HCT116 (cell line): ENCODE measurements at regions not wholly inside any gene's neighbourhood (a gene's known extent, or its start where the extent isn't known, plus 50 kb on each side); places are given as distances from the start of the nearest gene placed in this dataset.

Experiments
- POLR2A ChIP-seq: IDR thresholded peaks from 2 replicates; pipeline ENCODE4 v1.7.0; 2011; ENCODE audit warnings: borderline replicate concordance; ENCODE audit not compliant: insufficient read depth, insufficient read length; ENCODE audit errors: extremely low read depth
- SP1 ChIP-seq: IDR thresholded peaks from 2 replicates; pipeline ENCODE4 v1.6.1; 2012; ENCODE audit warnings: low read depth
- TF ChIP-seq, protein P1 (sequence below), 3 experiments: fragments of 200-600 bp in 1 of 3; sonication (generic) in 1 of 3; IDR thresholded peaks in 2 of 3; conservative IDR thresholded peaks in 1 of 3; 2 replicates each; pipeline ENCODE4 v1.5.1; 2012 to 2017; ENCODE audit warnings: low read depth in 2 of 3, low read length in 2 of 3, antibody characterized with exemption in 1 of 3, borderline replicate concordance in 1 of 3, control low read depth in 1 of 3, mild to moderate bottlenecking in 1 of 3, mixed read lengths in 1 of 3, mixed run types in 1 of 3, moderate library complexity in 1 of 3; ENCODE audit not compliant: insufficient read depth in 1 of 3

GRCh38 chr14:97138801-97139200 lies 341.6 kb downstream of the VRK1 start:
- TF ChIP-seq SP1: no peak
- TF ChIP-seq, protein P1, sequence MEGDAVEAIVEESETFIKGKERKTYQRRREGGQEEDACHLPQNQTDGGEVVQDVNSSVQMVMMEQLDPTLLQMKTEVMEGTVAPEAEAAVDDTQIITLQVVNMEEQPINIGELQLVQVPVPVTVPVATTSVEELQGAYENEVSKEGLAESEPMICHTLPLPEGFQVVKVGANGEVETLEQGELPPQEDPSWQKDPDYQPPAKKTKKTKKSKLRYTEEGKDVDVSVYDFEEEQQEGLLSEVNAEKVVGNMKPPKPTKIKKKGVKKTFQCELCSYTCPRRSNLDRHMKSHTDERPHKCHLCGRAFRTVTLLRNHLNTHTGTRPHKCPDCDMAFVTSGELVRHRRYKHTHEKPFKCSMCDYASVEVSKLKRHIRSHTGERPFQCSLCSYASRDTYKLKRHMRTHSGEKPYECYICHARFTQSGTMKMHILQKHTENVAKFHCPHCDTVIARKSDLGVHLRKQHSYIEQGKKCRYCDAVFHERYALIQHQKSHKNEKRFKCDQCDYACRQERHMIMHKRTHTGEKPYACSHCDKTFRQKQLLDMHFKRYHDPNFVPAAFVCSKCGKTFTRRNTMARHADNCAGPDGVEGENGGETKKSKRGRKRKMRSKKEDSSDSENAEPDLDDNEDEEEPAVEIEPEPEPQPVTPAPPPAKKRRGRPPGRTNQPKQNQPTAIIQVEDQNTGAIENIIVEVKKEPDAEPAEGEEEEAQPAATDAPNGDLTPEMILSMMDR (IDR thresholded peaks at IDR 0.05 in 2 of 3, conservative IDR thresholded peaks at IDR 0.05 in 1 of 3; ENCODE audit: borderline replicate concordance in 1 of 3, insufficient read depth in 1 of 3, low read depth in 2 of 3, low read length in 2 of 3): peak; percentile 40 to 55 (median 46); a peak in 4 of 6 replicates
- no peak for TF ChIP-seq POLR2A
